Sigmoid colon (tissue), 6 donors: ENCODE measurements at regions not wholly inside any gene's neighbourhood (a gene's known extent, or its start where the extent isn't known, plus 50 kb on each side); places are given as distances from the start of the nearest gene placed in this dataset.
"Not testable (repeated sequence)": the region's sequence is repeated elsewhere in the genome, so short reads cannot be mapped to it uniquely, and the experiment has no call there.

Source experiments
- DNase-seq: peaks from one replicate; pipeline ENCODE4 v3.0.0-alpha.2; 2019
- H3K27ac ChIP-seq, 4 donors: fragments of 200-600 bp; sonication (generic); one replicate each; pipeline ENCODE4 v1.5.1; 2016 to 2019; ENCODE audit warnings: mild to moderate bottlenecking in 1 of 4
- H3K27me3 ChIP-seq, 3 donors: fragments of 200-600 bp; sonication (generic); one replicate each; pipeline ENCODE4 v1.5.1; 2019; ENCODE audit warnings: mild to moderate bottlenecking in 1 of 3
- H3K36me3 ChIP-seq, 4 donors: fragments of 200-600 bp; sonication (generic); one replicate each; pipeline ENCODE4 v1.5.1; 2016 to 2019
- H3K4me1 ChIP-seq, 4 donors: fragments of 200-600 bp; sonication (generic); one replicate each; pipeline ENCODE4 v1.5.1; 2017 to 2019
- H3K4me3 ChIP-seq, 4 donors: fragments of 200-600 bp; sonication (generic); one replicate each; pipeline ENCODE4 v1.5.1; 2017 to 2019; ENCODE audit warnings: mild to moderate bottlenecking in 2 of 4, moderate library complexity in 1 of 4
- H3K9me3 ChIP-seq, 4 donors: fragments of 200-600 bp in 3 of 4; sonication (generic) in 3 of 4; one replicate each; pipeline versions ENCODE4 v1.5.1 to v1.6.1; 2013 to 2019
- CTCF ChIP-seq, 4 experiments: fragments of 450-650 bp in 3 of 4; fragments of 200-600 bp in 1 of 4; IDR thresholded peaks; one replicate each; pipeline ENCODE4 v1.5.1; 2016 to 2019; ENCODE audit warnings: antibody characterized with exemption in 4 of 4, mild to moderate bottlenecking in 3 of 4, moderate library complexity in 2 of 4
- EP300 ChIP-seq, 4 donors: sonication (generic); formaldehyde crosslinking; IDR thresholded peaks; one replicate each; pipeline ENCODE4 v1.6.1; 2017; ENCODE audit warnings: antibody characterized with exemption in 4 of 4
- POLR2A ChIP-seq, 2 donors: fragments of 450-650 bp; IDR thresholded peaks; one replicate each; pipeline ENCODE4 v1.6.1; 2016; ENCODE audit warnings: antibody characterized with exemption in 2 of 2, mild to moderate bottlenecking in 2 of 2, moderate library complexity in 2 of 2
- POLR2AphosphoS5 ChIP-seq, 4 donors: sonication (generic); formaldehyde crosslinking; IDR thresholded peaks; one replicate each; pipeline ENCODE4 v1.6.1; 2017; ENCODE audit warnings: antibody characterized with exemption in 4 of 4
- WGBS, 2 donors: extraction: QIAGEN DNeasy Blood & Tissue Kit; methylation state at CpG; one replicate each; pipeline ENCODE4 v1.1.7; 2013; 5-methylcytosine and 5-hydroxymethylcytosine counted together
- intact Hi-C: fragments of 100-400 bp; cut with DNase I; formaldehyde crosslinking; loops from one replicate; pipeline ENCODE4 v1.15.1; 2023
- donor health status: healthy with polysubstance abuse.
- donor health status: healthy.

- H3K36me3 ChIP-seq: no peaks in the 10 kb centered on the region
- 86 to 90% methylated on average over 17 of the region's 17 CpGs for WGBS, 2 donors
- no peak for DNase-seq
- TF ChIP-seq CTCF (IDR thresholded peaks at IDR 0.05) (no peak), EP300 (IDR thresholded peaks at IDR 0.05) (no peak), POLR2AphosphoS5 (IDR thresholded peaks at IDR 0.05) (no peak), POLR2A (IDR thresholded peaks at IDR 0.05) (no peak)
- no peaks in the 10 kb centered on the region for H3K27me3 ChIP-seq
- no peaks in the 10 kb centered on the region for H3K4me1 ChIP-seq
- H3K4me3 ChIP-seq: no peak overlapping the region
- no peaks in the 10 kb centered on the region for H3K9me3 ChIP-seq
- intact Hi-C loops: no loop called here
- H3K27ac ChIP-seq: no peak overlapping the region
Measured at GRCh38 chr5:171544913-171545765, 125.7 kb downstream of the FGF18 start.

GRCh38 chr5:171549274-171549673, 129.8 kb downstream of the FGF18 start:
- H3K36me3 ChIP-seq: no peaks in the 10 kb centered on the region
- H3K9me3 ChIP-seq: no peaks in the 10 kb centered on the region
- no peak for DNase-seq
- no peak overlapping the region for H3K27ac ChIP-seq
- intact Hi-C loops: no loop called here
- no peak for TF ChIP-seq EP300 (IDR thresholded peaks at IDR 0.05)
- no peak for TF ChIP-seq CTCF (IDR thresholded peaks at IDR 0.05)
- no peak for TF ChIP-seq POLR2AphosphoS5 (IDR thresholded peaks at IDR 0.05)
- no peak for TF ChIP-seq POLR2A (IDR thresholded peaks at IDR 0.05)
- 23 to 60% methylated on average over 8 of the region's 8 CpGs for WGBS, 2 donors
- H3K4me3 ChIP-seq: no peak overlapping the region
- no peaks in the 10 kb centered on the region for H3K4me1 ChIP-seq
- no peaks in the 10 kb centered on the region for H3K27me3 ChIP-seq

- DNase-seq, H3K27me3 ChIP-seq, H3K4me1 ChIP-seq, H3K9me3 ChIP-seq, H3K36me3 ChIP-seq, H3K27ac ChIP-seq, H3K4me3 ChIP-seq, intact Hi-C loops: not testable (repeated sequence)
- WGBS, 2 donors: 89 to 92% methylated on average over 7 of the region's 7 CpGs
Measured at GRCh38 chr5:171553817-171554216, 134.4 kb downstream of the FGF18 start.

GRCh38 chr5:171555160-171555559, 135.7 kb downstream of the FGF18 start:
- no peak for DNase-seq
- Histone ChIP-seq H3K27ac (no peak overlapping the region), H3K4me3 (no peak overlapping the region), H3K36me3 (no peaks in the 10 kb centered on the region), H3K27me3 (no peaks in the 10 kb centered on the region), H3K4me1 (no peaks in the 10 kb centered on the region), H3K9me3 (no peaks in the 10 kb centered on the region)
- 74 to 80% methylated on average over 6 of the region's 6 CpGs for WGBS, 2 donors
- intact Hi-C loops: no loop called here
- no peak for TF ChIP-seq EP300 (IDR thresholded peaks at IDR 0.05)
- no peak for TF ChIP-seq POLR2A (IDR thresholded peaks at IDR 0.05)
- no peak for TF ChIP-seq CTCF (IDR thresholded peaks at IDR 0.05)
- no peak for TF ChIP-seq POLR2AphosphoS5 (IDR thresholded peaks at IDR 0.05)

GRCh38 chr5:171562822-171563221, 143.4 kb downstream of the FGF18 start:
- TF ChIP-seq CTCF (IDR thresholded peaks at IDR 0.05): no peak
- no peak for TF ChIP-seq POLR2A (IDR thresholded peaks at IDR 0.05)
- no peak for TF ChIP-seq EP300 (IDR thresholded peaks at IDR 0.05)
- no peak for TF ChIP-seq POLR2AphosphoS5 (IDR thresholded peaks at IDR 0.05)
- Histone ChIP-seq H3K4me1 (no peaks in the 10 kb centered on the region), H3K27me3 (no peaks in the 10 kb centered on the region), H3K9me3 (no peaks in the 10 kb centered on the region), H3K36me3 (no peaks in the 10 kb centered on the region), H3K27ac (no peak overlapping the region), H3K4me3 (no peak overlapping the region)
- no peak for DNase-seq
- intact Hi-C loops: no loop called here
- 87 to 89% methylated on average over 3 of the region's 3 CpGs for WGBS, 2 donors
